NCI-H2196 (cell line): ENCODE measurements at regions not wholly inside any gene's neighbourhood (a gene's known extent, or its start where the extent isn't known, plus 50 kb on each side); places are given as distances from the start of the nearest gene placed in this dataset.
"Not testable (repeated sequence)": the region's sequence is repeated elsewhere in the genome, so short reads cannot be mapped to it uniquely, and the experiment has no call there.

Experiments used
- DNase-seq: peaks from one replicate; lab custom pipeline; 2025; ENCODE audit not compliant: unreplicated experiment; lab: John Stamatoyannopoulos, UW

DNA sequence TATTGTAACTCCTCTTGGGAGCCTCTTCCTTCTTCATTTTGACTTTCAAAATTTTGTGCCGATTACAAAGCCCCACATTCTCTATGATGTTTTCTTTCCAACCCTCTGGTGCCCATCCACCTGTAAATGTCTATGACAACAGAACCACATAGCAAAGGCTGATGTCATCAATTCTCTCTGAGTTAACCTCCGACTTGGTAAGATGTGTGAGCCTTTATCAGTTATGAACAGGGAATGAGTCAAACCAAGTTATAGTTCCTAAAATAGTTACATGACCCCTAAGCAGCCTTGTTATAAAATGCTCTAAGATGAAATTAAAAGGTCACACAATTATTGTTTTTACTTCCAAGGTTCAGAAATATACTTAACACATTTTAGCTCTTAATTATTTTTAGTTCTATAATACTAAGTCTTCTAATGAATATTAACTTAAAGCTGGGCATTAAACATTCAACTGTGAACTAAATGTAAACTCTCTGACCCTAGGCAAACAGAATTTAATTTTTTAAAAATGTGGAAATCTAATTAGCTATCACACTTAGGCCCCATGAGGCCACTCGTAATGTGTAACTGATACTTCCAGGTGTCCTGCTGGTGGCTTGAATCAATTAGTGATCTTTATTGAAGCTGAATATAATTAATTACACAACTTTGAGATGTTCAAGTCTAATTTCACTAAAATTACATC is 102.3 kb upstream of the CYRIA start:
- DNase-seq: no peak

DNA sequence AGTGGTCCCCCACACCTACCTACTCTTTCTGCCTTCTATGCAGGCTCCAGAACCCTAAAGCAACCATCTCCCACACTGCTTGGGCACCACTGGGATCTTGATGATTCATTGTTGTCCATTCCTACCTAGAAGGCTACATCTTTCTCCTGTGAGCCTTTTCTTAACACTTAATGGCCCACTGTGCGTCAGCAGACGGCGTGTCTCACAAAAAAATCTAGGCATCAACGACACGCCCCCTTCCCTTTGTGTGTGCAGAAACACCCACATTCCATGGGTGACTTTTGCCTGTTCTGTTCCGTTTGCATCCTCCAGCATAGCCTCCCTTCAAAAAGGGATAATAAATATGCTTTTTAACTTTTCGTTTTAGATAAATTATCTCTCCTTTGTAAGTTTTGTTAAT is 99.7 kb upstream of the CYRIA start:
- no peak for DNase-seq

DNA sequence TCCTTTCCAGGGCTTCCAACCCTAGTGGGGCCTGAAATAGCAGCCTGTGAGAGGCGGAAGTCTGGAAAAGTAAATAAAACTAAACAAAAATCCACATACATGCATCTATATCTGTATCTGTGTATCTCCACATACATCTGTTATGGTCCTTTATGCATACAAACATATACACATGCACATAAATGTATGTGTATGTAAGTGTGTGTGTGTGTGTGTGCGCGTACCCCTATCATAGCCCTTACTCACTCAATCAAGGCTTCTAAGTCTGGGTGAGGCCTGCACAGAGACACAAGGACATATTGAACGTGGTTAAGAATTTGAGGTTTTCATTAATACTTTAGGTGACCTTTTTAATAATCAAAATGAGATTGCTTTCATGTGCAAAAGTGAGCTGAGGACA is 98.9 kb upstream of the CYRIA start:
- DNase-seq: no peak

DNA sequence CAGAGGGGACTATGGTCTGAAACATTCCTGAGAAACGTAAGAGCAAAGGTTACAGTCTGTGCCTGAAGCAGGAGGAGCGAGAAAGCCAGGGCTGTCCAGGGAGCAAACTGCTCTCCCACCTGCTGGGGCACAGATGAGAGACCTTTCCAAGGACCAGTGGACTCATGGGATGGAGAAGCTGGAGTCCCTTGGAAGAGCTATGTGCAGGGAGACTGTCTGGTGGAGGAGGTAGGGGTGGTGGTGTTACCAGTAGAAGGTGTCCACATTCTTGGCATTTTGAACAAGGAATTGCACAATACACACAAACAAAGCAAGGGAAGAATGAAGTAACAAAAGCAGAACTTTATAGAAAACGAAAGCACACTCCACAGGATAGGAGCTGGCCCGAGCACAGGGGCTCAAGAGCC is 97.9 kb upstream of the CYRIA start:
- DNase-seq: no peak

DNA sequence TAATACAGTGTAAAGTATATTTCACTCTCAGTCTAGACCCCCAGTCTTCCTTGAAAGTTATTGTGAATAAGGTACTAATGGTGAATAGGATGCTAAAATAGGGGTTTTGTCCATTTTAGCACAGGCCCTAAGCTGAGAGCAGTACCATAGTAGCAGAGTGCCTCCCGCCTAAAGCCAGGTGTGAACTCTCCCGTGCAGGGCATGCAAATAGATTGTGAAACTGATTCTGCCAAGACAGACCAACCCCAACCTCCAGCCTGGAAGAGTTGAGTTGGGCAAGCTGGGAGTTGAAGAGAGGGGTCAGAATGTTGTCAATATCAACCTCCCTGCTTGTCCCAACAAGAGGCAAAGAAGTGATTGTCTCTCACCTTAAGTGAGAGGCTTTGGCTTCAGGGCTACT is 97.4 kb upstream of the CYRIA start:
- no peak for DNase-seq

DNA sequence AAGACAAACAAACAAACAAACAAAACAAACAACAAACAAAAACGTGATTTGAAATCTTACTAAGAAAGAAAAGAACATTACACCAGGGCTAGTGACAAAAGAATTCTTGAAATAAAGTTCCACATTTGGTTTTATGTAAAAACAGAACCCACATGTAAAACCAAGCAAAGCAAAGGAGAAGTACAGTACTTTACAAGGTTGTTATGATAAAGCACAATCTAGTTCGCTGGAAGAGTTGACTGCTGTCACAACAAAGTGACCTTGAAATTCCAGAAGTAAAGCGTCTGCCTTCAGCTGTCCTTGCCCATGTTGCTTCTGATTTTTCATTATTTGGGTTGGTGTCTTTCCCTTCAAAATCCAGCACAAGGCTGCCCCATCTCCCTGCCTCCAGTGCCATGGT is 94.8 kb upstream of the CYRIA start:
- no peak for DNase-seq

DNA sequence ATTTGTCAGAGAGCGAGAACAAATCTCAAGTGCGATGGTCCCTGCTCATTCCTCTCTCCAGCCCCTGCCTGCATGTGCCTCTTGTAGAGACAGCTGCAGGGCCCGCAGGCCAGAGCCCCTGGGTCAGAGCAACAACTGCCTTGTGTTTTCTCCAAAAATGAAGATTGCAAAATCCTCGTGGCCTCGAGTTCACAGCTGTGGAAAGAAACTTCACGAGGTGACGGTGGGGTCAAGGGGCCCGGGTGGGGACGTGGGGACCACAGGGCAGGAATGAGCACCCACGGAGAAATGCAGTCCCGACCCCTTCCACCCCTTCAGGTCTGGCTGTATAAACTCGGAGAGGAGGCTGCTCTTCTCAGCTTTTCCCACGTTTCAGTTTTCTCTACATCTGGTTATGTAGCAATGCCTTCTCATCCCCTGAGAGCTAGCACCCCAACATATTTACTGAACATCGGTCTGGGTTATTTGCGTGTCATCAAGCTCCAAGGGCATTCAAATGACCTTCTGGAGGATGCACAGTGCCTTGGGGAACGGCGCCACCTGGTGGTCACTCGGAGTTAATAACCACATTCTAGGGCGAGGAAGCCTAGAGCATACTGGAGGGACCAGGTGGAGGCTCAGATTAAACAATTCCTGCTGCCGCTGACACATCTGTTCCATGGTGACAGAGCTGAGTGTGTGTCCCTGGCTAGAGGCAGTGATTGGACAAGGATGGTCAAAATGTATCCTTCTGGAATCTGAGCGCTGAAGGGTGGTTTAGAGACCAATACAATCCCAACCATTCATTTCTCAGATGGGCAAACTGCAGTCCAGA is 91.4 kb upstream of the CYRIA start:
- DNase-seq: peak; percentile 48

DNA sequence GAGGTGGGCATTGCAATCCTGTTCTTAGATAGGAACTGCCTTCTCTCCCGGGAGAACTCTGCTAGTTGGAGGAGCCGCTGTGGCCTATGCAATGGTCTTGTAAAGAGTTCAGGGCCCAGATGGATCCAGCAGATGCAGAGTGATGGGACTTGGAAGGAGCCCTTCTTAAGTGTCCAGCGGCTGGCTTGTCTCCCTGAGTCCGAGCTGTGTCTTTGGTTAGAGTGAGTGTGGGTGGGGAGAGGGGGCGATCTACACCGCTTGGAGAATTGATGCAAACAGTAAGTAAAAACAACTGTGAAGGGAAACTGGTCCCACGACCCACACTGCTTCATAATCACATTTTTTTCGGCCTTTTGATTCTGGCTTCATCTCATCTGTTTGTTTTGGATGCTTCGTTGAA is 89.8 kb upstream of the CYRIA start:
- no peak for DNase-seq

DNA sequence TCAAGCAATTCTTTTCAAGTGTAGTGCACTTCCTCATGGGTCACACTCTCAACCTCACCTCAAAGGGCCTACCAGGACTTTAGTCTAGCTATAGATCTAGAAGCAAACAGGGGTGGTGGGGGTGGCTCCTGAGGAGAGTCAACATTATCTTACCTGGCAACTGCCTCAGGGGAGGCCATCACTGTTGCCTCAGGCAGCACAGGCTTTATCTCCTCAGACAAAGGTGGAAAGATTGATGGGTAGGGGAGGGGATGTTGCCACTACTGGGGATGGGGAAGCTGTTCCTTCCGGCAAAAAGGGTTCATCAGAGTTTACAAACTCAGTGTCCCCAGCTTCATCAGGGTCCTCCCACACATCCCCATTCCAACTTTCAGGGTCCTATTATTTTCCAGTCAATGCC is 87.4 kb upstream of the CYRIA start:
- DNase-seq: not testable (repeated sequence)

DNA sequence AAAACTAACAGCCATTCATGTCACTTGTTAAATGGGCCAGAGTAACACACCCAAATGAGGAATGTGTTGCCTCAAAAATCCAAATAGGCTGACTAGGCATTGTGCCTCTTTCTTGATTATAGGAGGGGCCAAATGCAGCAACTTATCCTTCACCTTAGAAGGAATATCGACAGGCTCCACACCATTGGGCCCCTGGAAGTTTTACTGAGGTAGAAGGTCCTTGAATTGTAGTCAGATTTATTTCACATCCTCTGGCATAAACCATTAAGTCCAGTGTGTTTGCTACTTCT is 85.2 kb upstream of the CYRIA start:
- DNase-seq: not testable (repeated sequence)

DNA sequence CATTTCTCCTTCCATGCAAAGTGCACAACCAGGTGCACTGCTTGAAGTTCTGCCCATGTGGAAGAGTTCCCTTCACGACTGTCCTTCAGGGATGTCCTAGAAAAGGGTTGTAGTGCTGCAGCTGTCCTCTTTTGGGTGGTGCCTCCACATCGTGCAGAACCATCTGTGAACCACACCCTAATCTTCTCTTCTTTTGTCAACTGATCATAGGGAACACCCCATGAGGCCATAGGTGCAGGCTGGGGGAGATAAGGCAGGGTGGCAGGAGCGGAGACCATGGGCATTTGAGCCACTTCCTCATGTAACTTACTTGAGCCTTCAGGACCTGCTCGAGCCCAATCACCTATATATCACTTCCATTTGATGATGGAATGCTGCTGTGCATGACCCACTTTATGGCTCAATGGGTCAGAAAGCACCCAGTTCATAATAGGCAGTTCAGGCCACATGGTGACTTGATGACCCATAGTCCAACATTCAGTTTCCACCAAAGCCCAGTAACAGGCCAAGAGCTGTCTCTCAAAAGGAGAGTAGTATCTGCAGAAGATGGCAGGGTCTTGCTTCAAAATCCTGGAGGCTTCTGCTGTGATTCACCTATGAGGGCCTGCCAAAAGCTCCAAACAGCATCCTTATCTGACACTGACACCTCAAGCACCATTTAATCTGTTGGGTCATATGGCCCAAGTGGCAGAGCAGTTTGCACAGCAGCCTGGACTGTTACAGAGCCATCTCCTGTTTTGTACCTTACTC is 84.7 kb upstream of the CYRIA start:
- no peak for DNase-seq

DNA sequence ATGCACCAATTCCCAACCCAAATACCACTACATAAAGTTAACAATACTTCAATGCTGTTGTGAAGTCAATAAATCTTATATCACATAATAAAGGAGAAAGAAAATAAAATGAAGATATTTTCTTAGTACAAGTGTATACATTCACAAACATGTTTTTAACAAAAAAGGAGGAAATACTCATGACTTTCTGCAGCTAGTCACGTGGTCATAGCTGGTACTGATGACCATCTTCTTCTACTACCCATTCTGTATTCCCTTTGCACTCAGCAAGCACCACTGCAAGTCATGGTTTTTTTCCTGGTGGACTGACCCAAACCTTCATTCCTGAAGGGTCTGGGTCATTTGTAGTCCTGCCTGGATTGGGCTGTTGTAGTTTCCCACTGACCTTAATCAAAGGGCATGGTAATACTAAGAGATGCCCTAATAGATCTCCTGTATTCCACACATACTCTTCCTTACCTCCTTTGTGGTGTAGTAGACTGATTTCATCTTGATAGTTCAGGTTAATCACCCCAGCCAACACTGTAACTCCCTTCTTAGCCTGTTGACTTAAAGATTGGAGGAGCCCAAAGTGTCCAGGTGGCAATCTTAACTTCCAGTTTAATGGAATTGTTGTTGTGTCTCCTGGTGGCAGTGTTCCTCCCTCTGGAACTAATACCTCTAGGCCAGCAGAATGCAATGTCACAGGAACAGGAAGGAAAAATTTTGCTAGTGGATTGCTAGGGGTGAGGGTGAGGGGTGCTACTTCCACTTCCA is 83.1 kb upstream of the CYRIA start:
- not testable (repeated sequence) for DNase-seq

DNA sequence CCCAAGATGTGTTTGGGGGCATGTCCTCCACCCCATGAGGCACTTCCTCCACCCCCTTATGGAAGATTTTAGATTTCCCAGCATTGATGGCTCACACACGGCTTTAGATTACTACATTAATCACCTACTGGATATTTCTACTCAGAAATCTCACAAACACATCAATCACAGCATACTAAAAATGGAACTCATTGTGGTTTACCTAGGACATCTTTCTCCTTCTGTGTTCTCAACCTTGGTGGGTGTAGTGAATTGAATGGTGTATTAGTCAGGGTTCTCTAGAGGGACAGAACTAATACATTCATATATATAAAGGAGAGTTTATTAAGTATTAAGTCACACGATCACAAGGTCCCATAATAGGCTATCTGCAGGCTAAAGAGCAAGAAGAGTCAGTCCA is 82.1 kb upstream of the CYRIA start:
- DNase-seq: no peak

DNA sequence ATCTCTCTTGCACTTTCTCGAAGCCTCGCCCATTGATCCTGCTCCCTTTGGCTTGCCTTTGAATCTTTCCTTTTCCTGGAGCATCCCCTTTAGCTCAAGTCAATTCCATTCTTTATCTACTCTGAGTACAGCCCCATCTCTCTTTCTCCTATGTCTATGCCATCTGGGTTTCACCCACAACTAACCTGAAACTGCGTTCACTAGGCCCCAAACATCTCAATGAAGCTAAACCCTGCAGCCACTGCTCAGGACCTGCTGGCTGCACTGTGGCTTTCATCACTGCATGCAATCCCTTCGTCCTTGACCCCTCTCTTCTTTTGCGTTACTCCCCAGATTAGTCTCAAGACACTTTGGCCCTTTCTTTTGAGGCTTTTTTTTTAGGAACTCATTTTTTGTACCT is 81.6 kb upstream of the CYRIA start:
- no peak for DNase-seq

DNA sequence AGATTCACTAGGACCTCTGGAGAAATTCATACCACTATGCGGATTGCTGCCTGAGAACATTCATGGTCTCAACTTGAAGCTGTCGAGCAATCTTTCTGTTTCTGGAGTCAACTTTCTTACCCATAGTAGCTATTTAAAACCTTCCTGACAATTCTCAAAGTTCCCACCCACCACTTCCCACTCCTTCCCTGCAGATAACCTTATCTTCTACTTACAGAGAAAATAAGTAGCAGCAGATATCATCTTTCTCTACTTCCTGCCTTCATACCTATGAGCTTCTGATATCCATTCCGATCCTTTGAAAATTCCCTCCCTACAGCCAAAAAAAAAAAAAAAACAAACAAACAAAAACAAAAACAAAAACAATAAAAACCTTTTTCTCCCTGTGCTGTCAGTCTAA is 81.2 kb upstream of the CYRIA start:
- DNase-seq: no peak

DNA sequence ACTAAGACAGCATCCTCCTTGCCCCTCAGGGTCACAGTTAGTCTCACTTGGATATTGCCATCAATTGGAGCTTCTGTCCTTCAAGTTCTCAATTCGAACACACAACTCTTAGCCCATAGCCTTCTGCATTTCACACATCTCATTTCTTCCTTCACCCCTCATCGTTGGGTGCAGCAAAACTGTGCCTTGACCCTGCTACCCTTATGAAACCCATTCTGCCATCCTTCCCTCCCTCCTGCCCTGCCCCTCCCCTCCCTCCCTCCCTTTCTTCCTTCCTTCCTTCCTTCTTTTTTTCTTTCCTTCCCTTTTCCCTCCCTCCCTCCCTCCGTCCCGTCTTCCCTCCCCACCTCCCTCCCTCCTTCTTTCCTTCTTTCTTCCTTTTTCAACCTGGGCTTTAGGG is 80.7 kb upstream of the CYRIA start:
- DNase-seq: no peak

DNA sequence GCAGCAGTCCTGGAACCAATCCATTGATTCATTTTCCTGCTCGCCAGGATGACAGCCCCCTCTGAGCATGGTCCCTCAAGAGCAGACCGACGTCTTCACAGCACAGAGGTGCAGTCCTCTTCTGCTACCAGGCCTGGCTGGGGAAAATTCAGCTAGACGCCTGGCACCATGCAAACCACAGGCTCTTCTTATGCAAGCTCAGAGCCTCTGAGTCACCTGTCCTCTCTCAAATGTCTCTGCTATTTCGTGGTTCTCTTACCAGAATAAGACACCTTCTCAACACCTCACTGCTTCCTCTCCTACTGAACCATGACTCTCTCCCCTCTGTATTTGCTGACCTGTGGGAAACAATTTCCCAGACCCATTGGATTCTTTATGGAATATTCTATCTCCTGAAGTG is 79.8 kb upstream of the CYRIA start:
- DNase-seq: no peak

DNA sequence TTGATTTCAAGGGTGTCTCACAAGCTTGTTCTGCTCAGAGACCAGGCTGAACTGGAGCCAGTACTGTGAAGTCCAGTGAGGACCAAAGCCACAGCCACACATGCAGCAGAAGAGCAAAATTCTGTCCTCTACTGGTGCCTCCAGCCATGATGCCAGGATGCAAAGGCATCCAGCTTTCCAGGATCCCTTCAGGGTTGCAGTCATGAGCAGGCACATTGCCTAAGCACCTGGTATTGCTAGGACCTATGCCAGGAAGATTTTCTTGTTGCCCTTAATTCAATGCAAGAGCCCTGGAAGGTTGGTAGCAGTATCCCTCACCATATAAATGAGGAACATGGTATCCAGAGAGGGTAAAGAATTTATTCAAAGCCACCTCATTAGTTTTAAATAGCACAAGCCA is 78.9 kb upstream of the CYRIA start:
- no peak for DNase-seq

DNA sequence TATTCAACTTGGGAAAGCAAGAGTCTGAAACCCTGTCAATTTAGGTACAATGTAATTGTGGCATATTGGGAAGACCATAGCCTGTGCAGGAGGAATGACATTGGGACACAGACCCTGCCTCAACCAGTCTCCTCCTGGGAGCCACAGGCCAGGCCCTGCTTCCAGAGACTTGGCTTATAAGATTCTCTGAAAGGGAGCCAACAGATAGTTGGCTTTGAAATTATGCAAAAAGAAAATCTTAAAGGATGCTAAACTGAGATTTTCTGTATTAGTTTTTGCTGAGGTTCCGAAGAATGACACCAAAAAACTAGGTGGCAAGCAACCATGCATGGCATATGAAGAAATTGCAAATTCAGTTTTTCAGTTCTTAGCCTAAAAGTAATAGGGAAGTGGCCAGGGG is 76.4 kb upstream of the CYRIA start:
- DNase-seq: no peak

DNA sequence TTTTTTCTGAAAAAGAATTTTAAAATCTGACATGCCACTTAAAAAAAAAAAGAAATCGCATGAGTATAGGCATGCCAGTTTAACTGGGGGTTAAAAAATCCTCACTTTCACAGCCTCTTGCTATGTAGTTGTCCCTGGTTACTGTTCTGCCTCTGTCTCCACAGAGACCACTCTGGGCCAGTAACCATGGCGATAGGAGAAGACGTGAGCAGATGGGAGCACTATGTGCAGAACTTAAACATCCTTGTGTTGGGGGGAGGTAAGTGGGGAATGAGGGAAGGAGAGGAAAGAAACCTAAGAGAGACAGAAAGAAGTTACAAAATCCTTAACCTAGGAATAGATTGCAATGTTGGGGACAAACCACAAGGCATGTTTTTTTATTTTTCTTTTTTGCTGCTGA is 75.9 kb upstream of the CYRIA start:
- DNase-seq: no peak

DNA sequence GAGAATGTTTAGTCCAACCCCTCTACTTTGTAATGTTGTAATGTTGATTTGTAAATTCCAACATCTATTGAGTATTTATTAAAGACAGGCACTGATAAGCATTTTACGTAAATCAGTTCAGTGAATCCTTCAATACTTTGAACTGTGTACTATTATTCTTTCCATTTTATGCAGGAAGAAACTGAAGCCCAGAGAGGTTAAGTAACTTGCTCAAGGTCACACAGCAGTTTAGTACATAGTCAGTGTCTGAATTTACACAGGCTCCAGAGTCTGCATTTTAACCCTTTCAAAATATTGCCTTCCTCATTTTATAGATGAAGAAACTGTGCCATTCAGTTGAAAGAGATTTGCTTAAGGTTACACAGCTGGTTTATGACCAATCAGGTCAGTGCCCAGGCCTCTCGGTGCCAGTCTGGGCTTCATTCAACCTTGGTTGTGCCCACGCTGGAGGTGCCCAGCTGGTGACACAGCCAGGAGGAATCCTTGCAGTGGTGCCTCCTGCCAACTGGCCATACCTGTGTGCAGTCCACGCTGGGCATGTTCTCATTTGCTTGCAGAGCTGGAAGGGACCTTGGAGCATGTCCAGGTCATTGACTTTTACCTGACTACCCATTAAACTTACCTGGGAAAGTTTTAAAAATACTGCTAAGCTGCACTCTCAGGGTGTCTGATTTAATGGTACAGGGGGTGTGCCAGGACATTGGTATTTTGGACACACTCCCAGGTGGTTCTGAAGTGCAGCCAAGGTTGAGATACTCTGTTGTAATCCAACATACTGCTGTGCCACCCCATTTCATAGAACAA is 74.3 kb upstream of the CYRIA start:
- no peak for DNase-seq
